ENCODE measurements at regions not wholly inside any gene's neighbourhood (a gene's known extent, or its start where the extent isn't known, plus 50 kb on each side); places are given as distances from the start of the nearest gene placed in this dataset.

- Histone ChIP-seq H3K27ac (ENCODE audit: low read depth, low read length) (no peak overlapping the region), H3K36me3 (ENCODE audit: insufficient read depth, low read length) (no peaks in the 10 kb centered on the region), H3K4me1 (ENCODE audit: insufficient read depth, low read length) (no peaks in the 10 kb centered on the region), H3K9ac (ENCODE audit: low read length) (no peak overlapping the region), H3K4me3 (ENCODE audit: low read depth in 1 of 2, low read length in 2 of 2) (no peak overlapping the region), H3K9me3 (ENCODE audit: low read length) (no peaks in the 10 kb centered on the region), H3K27me3 (ENCODE audit: control insufficient read depth in 1 of 2, insufficient read depth in 2 of 2, low read length in 2 of 2) (no peaks in the 10 kb centered on the region)
These were observed 332.3 kb upstream of the HS6ST1 start for GRCh38 chr2:128651000-128651399.

GRCh38 chr2:128654408-128654807 lies 335.7 kb upstream of the HS6ST1 start:
- H3K4me3 ChIP-seq (ENCODE audit: low read depth in 1 of 2, low read length in 2 of 2): no peak overlapping the region
- no peaks in the 10 kb centered on the region for H3K4me1 ChIP-seq (ENCODE audit: insufficient read depth, low read length)
- H3K9me3 ChIP-seq (ENCODE audit: low read length): no peaks in the 10 kb centered on the region
- H3K36me3 ChIP-seq (ENCODE audit: insufficient read depth, low read length): no peaks in the 10 kb centered on the region
- H3K27me3 ChIP-seq (ENCODE audit: control insufficient read depth in 1 of 2, insufficient read depth in 2 of 2, low read length in 2 of 2): no peaks in the 10 kb centered on the region
- no peak overlapping the region for H3K9ac ChIP-seq (ENCODE audit: low read length)
- H3K27ac ChIP-seq (ENCODE audit: low read depth, low read length): no peak overlapping the region

- no peaks in the 10 kb centered on the region for H3K9me3 ChIP-seq (ENCODE audit: low read length)
- H3K36me3 ChIP-seq (ENCODE audit: insufficient read depth, low read length): no peaks in the 10 kb centered on the region
- no peaks in the 10 kb centered on the region for H3K4me1 ChIP-seq (ENCODE audit: insufficient read depth, low read length)
- no peaks in the 10 kb centered on the region for H3K27me3 ChIP-seq (ENCODE audit: control insufficient read depth in 1 of 2, insufficient read depth in 2 of 2, low read length in 2 of 2)
- no peak overlapping the region for H3K27ac ChIP-seq (ENCODE audit: low read depth, low read length)
- H3K9ac ChIP-seq (ENCODE audit: low read length): no peak overlapping the region
- H3K4me3 ChIP-seq (ENCODE audit: low read depth in 1 of 2, low read length in 2 of 2): no peak overlapping the region
These were observed 342.2 kb upstream of the HS6ST1 start for GRCh38 chr2:128660836-128661235.

- H3K9me3 ChIP-seq (ENCODE audit: low read length): no peaks in the 10 kb centered on the region
- no peaks in the 10 kb centered on the region for H3K4me1 ChIP-seq (ENCODE audit: insufficient read depth, low read length)
- H3K9ac ChIP-seq (ENCODE audit: low read length): no peak overlapping the region
- H3K36me3 ChIP-seq (ENCODE audit: insufficient read depth, low read length): no peaks in the 10 kb centered on the region
- no peak overlapping the region for H3K4me3 ChIP-seq (ENCODE audit: low read depth in 1 of 2, low read length in 2 of 2)
- H3K27ac ChIP-seq (ENCODE audit: low read depth, low read length): no peak overlapping the region
- no peaks in the 10 kb centered on the region for H3K27me3 ChIP-seq (ENCODE audit: control insufficient read depth in 1 of 2, insufficient read depth in 2 of 2, low read length in 2 of 2)
These were observed 342.6 kb upstream of the HS6ST1 start for GRCh38 chr2:128661311-128661710.

- Histone ChIP-seq H3K4me1 (ENCODE audit: insufficient read depth, low read length) (no peaks in the 10 kb centered on the region), H3K9me3 (ENCODE audit: low read length) (no peaks in the 10 kb centered on the region), H3K9ac (ENCODE audit: low read length) (no peak overlapping the region), H3K27ac (ENCODE audit: low read depth, low read length) (no peak overlapping the region), H3K27me3 (ENCODE audit: control insufficient read depth in 1 of 2, insufficient read depth in 2 of 2, low read length in 2 of 2) (no peaks in the 10 kb centered on the region), H3K4me3 (ENCODE audit: low read depth in 1 of 2, low read length in 2 of 2) (no peak overlapping the region), H3K36me3 (ENCODE audit: insufficient read depth, low read length) (no peaks in the 10 kb centered on the region)
These were observed 343.4 kb upstream of the HS6ST1 start for GRCh38 chr2:128662051-128662471.

GRCh38 chr2:128663371-128664050 lies 344.8 kb upstream of the HS6ST1 start:
- Histone ChIP-seq H3K4me3 (ENCODE audit: low read depth in 1 of 2, low read length in 2 of 2) (no peak overlapping the region), H3K9ac (ENCODE audit: low read length) (no peak overlapping the region), H3K27ac (ENCODE audit: low read depth, low read length) (no peak overlapping the region), H3K27me3 (ENCODE audit: control insufficient read depth in 1 of 2, insufficient read depth in 2 of 2, low read length in 2 of 2) (no peaks in the 10 kb centered on the region), H3K36me3 (ENCODE audit: insufficient read depth, low read length) (no peaks in the 10 kb centered on the region), H3K9me3 (ENCODE audit: low read length) (no peaks in the 10 kb centered on the region), H3K4me1 (ENCODE audit: insufficient read depth, low read length) (no peaks in the 10 kb centered on the region)

- H3K4me1 ChIP-seq (ENCODE audit: insufficient read depth, low read length): no peaks in the 10 kb centered on the region
- H3K9ac ChIP-seq (ENCODE audit: low read length): no peak overlapping the region
- H3K27ac ChIP-seq (ENCODE audit: low read depth, low read length): no peak overlapping the region
- no peak overlapping the region for H3K4me3 ChIP-seq (ENCODE audit: low read depth in 1 of 2, low read length in 2 of 2)
- H3K36me3 ChIP-seq (ENCODE audit: insufficient read depth, low read length): no peaks in the 10 kb centered on the region
- no peaks in the 10 kb centered on the region for H3K27me3 ChIP-seq (ENCODE audit: control insufficient read depth in 1 of 2, insufficient read depth in 2 of 2, low read length in 2 of 2)
- no peaks in the 10 kb centered on the region for H3K9me3 ChIP-seq (ENCODE audit: low read length)
These were observed 345.9 kb upstream of the HS6ST1 start for GRCh38 chr2:128664499-128664971.

GRCh38 chr2:128665113-128665512 lies 346.4 kb upstream of the HS6ST1 start:
- H3K36me3 ChIP-seq (ENCODE audit: insufficient read depth, low read length): no peaks in the 10 kb centered on the region

GRCh38 chr2:128666596-128666995 lies 347.9 kb upstream of the HS6ST1 start:
- H3K27me3 ChIP-seq (ENCODE audit: control insufficient read depth in 1 of 2, insufficient read depth in 2 of 2, low read length in 2 of 2): no peaks in the 10 kb centered on the region
- H3K9me3 ChIP-seq (ENCODE audit: low read length): no peaks in the 10 kb centered on the region
- H3K27ac ChIP-seq (ENCODE audit: low read depth, low read length): no peak overlapping the region
- H3K9ac ChIP-seq (ENCODE audit: low read length): no peak overlapping the region
- H3K4me3 ChIP-seq (ENCODE audit: low read depth in 1 of 2, low read length in 2 of 2): no peak overlapping the region
- no peaks in the 10 kb centered on the region for H3K4me1 ChIP-seq (ENCODE audit: insufficient read depth, low read length)
- H3K36me3 ChIP-seq (ENCODE audit: insufficient read depth, low read length): no peaks in the 10 kb centered on the region

More at GRCh38 chr2:128665113-128665512, 346.4 kb upstream of the HS6ST1 start:
- Histone ChIP-seq H3K4me3 (ENCODE audit: low read depth in 1 of 2, low read length in 2 of 2) (no peak overlapping the region), H3K9ac (ENCODE audit: low read length) (no peak overlapping the region), H3K27me3 (ENCODE audit: control insufficient read depth in 1 of 2, insufficient read depth in 2 of 2, low read length in 2 of 2) (no peaks in the 10 kb centered on the region), H3K27ac (ENCODE audit: low read depth, low read length) (no peak overlapping the region), H3K9me3 (ENCODE audit: low read length) (no peaks in the 10 kb centered on the region), H3K4me1 (ENCODE audit: insufficient read depth, low read length) (no peaks in the 10 kb centered on the region)

- H3K4me1 ChIP-seq (ENCODE audit: insufficient read depth, low read length): no peaks in the 10 kb centered on the region
- H3K27ac ChIP-seq (ENCODE audit: low read depth, low read length): no peak overlapping the region
- H3K36me3 ChIP-seq (ENCODE audit: insufficient read depth, low read length): no peaks in the 10 kb centered on the region
- H3K9ac ChIP-seq (ENCODE audit: low read length): no peak overlapping the region
- H3K27me3 ChIP-seq (ENCODE audit: control insufficient read depth in 1 of 2, insufficient read depth in 2 of 2, low read length in 2 of 2): no peaks in the 10 kb centered on the region
- H3K4me3 ChIP-seq (ENCODE audit: low read depth in 1 of 2, low read length in 2 of 2): no peak overlapping the region
- no peaks in the 10 kb centered on the region for H3K9me3 ChIP-seq (ENCODE audit: low read length)
These were observed 348.7 kb upstream of the HS6ST1 start for GRCh38 chr2:128667391-128667790.

GRCh38 chr2:128668946-128669345 lies 350.3 kb upstream of the HS6ST1 start:
- Histone ChIP-seq H3K27ac (ENCODE audit: low read depth, low read length) (no peak overlapping the region), H3K9me3 (ENCODE audit: low read length) (no peaks in the 10 kb centered on the region), H3K27me3 (ENCODE audit: control insufficient read depth in 1 of 2, insufficient read depth in 2 of 2, low read length in 2 of 2) (no peaks in the 10 kb centered on the region), H3K36me3 (ENCODE audit: insufficient read depth, low read length) (no peaks in the 10 kb centered on the region), H3K4me1 (ENCODE audit: insufficient read depth, low read length) (no peaks in the 10 kb centered on the region), H3K9ac (ENCODE audit: low read length) (no peak overlapping the region), H3K4me3 (ENCODE audit: low read depth in 1 of 2, low read length in 2 of 2) (no peak overlapping the region)

GRCh38 chr2:128670066-128670465 lies 351.4 kb upstream of the HS6ST1 start:
- no peak overlapping the region for H3K27ac ChIP-seq (ENCODE audit: low read depth, low read length)
- H3K4me1 ChIP-seq (ENCODE audit: insufficient read depth, low read length): no peaks in the 10 kb centered on the region
- H3K36me3 ChIP-seq (ENCODE audit: insufficient read depth, low read length): no peaks in the 10 kb centered on the region

More at GRCh38 chr2:128670066-128670465, 351.4 kb upstream of the HS6ST1 start:
- Histone ChIP-seq H3K9me3 (ENCODE audit: low read length) (no peaks in the 10 kb centered on the region), H3K4me3 (ENCODE audit: low read depth in 1 of 2, low read length in 2 of 2) (no peak overlapping the region), H3K9ac (ENCODE audit: low read length) (no peak overlapping the region), H3K27me3 (ENCODE audit: control insufficient read depth in 1 of 2, insufficient read depth in 2 of 2, low read length in 2 of 2) (no peaks in the 10 kb centered on the region)

Data from muscle layer of colon (tissue), 2 donors.